Brain microvascular endothelial cell (primary cell): ENCODE measurements at regions not wholly inside any gene's neighbourhood (a gene's known extent, or its start where the extent isn't known, plus 50 kb on each side); places are given as distances from the start of the nearest gene placed in this dataset.

Source experiments
- DNase-seq: peaks from one replicate; pipeline ENCODE4 v3.0.0-alpha.2; 2020
- H3K27ac ChIP-seq: fragments of 250-450 bp; sonication (Bioruptor Pico); 2 replicates; pipeline ENCODE4 v1.5.1; 2020; ENCODE audit warnings: mild to moderate bottlenecking, moderate library complexity
- H3K27me3 ChIP-seq: fragments of 250-450 bp; sonication (Bioruptor Pico); replicated peaks from 2 replicates; pipeline ENCODE4 v1.5.1; 2020; ENCODE audit warnings: mild to moderate bottlenecking
- H3K36me3 ChIP-seq: fragments of 250-450 bp; sonication (Bioruptor Pico); replicated peaks from 2 replicates; pipeline ENCODE4 v1.5.1; 2020; ENCODE audit warnings: mild to moderate bottlenecking
- H3K4me3 ChIP-seq: 2 replicates; pipeline ENCODE4 v1.5.1; 2011; ENCODE audit warnings: low read depth, mild to moderate bottlenecking, control low read depth, low read length, moderate library complexity
- in situ Hi-C: cut with HindIII; loops from 2 replicates; pipeline ENCODE4 v1.10.0; 2017; ENCODE audit warnings: low sequenced_read_pairs, low pct_ligation_motif_present
- TF ChIP-seq, protein P1 (sequence below): IDR thresholded peaks from 2 replicates; pipeline ENCODE4 v1.5.1; 2011; ENCODE audit warnings: low read depth, mild to moderate bottlenecking, moderate library complexity, low read length, control low read depth, inconsistent platforms; ENCODE audit errors: missing control alignments

DNA sequence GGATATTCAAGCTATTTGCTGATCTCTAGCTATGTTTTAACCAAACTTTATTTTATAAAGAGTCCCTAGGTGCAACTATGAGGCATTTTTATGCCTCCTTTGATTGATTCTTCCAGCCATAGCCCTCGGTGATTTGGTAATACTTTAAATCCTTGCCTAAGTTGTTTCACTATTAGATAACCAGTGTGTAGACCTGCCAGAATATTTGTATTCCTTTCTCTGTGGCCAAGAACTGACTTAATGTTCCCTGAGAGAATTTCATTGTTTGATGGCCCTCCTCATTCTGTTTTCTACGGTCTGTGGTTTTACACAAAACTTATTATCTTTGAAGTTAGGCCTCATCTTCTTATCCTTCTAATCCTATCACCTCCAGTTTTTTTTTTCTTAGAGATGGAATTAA lies 109.7 kb upstream of the MDGA2 start:
- no peak for DNase-seq

DNA sequence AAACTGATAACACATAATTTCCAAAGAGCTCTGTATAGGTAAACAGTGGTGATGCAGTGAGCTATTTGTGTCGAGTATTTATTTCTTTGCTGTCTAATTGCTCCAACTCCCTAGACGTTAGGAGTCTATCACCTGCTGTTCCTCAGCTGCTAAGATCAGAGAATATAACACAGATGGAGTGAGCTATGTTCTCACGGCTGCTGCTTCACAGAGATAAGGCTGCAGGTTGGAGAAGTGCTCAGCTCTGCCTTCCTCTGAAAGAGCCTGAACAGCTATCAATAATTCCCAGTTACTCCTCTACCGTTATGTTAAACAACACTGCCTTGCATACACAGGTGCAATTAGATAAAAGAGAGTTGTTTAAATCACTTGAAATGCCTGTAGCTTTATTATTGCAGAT lies 103.2 kb upstream of the MDGA2 start:
- DNase-seq: no peak
- no peak overlapping the region for H3K27ac ChIP-seq
- H3K36me3 ChIP-seq: no peaks in the 10 kb centered on the region
- in situ Hi-C loops: no loop called here
- H3K27me3 ChIP-seq: no peaks in the 10 kb centered on the region
- no peak overlapping the region for H3K4me3 ChIP-seq
- TF ChIP-seq, protein P1, sequence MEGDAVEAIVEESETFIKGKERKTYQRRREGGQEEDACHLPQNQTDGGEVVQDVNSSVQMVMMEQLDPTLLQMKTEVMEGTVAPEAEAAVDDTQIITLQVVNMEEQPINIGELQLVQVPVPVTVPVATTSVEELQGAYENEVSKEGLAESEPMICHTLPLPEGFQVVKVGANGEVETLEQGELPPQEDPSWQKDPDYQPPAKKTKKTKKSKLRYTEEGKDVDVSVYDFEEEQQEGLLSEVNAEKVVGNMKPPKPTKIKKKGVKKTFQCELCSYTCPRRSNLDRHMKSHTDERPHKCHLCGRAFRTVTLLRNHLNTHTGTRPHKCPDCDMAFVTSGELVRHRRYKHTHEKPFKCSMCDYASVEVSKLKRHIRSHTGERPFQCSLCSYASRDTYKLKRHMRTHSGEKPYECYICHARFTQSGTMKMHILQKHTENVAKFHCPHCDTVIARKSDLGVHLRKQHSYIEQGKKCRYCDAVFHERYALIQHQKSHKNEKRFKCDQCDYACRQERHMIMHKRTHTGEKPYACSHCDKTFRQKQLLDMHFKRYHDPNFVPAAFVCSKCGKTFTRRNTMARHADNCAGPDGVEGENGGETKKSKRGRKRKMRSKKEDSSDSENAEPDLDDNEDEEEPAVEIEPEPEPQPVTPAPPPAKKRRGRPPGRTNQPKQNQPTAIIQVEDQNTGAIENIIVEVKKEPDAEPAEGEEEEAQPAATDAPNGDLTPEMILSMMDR: no peak

More for the DNA sequence above, 109.7 kb upstream of the MDGA2 start:
- no peaks in the 10 kb centered on the region for H3K27me3 ChIP-seq
- H3K27ac ChIP-seq: no peak overlapping the region
- H3K36me3 ChIP-seq: no peaks in the 10 kb centered on the region
- H3K4me3 ChIP-seq: no peak overlapping the region
- in situ Hi-C loops: no loop called here
- TF ChIP-seq, protein P1: no peak

DNA sequence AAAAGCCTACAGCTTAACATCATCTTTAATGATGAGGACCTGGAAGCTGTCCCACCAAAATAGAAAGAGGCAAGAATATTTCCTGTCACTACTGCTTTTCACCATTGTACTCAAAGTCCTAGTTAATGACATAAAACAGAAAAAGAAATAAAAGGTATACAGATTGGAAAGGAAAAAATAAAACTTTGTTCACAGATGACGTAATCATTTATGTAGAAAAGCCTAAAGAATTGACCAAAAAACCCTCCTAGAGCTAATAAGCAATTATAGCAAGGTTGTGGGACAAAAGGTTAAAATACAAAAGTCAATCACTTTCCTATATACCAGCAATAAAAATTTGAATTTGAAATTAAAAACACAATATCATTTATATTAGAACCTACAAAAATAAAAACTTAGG lies 97.2 kb upstream of the MDGA2 start:
- H3K36me3 ChIP-seq: no peaks in the 10 kb centered on the region
- H3K27ac ChIP-seq: no peak overlapping the region
- no peak for DNase-seq
- in situ Hi-C loops: no loop called here
- no peak overlapping the region for H3K4me3 ChIP-seq
- H3K27me3 ChIP-seq: no peaks in the 10 kb centered on the region
- TF ChIP-seq, protein P1: no peak

DNA sequence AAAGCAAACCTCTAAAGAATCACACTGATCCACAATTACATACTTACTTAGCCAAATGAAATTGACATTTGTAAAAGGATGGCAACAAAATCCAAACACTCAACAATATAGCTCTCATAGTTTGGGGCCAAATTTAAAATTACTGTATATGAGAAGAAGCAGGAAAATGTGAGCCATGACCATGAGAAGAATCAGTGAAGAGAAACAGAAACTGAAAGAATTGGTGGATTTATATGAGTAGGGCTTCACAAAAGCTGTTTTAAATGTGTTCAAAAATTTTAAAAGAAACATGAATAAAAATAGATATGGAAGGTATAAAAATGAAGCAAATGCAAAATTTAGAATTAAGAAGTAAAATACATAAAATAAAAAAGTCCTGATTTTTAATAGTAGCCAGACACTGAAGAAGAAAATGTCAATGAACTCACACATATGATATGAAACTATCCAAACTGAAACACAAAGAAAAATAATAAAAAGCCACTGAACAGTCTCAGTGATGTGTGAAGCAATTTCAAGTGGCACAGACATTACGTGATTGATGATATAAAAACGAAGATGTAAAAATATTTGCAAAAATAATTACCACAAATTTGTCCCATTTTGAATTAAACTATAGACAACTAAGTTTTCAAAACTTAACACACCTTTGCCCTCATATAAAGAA lies 87.9 kb upstream of the MDGA2 start:
- H3K27ac ChIP-seq: no peak overlapping the region
- TF ChIP-seq, protein P1: no peak
- H3K4me3 ChIP-seq: no peak overlapping the region
- H3K36me3 ChIP-seq: no peaks in the 10 kb centered on the region
- DNase-seq: no peak
- in situ Hi-C loops: no loop called here
- H3K27me3 ChIP-seq: no peaks in the 10 kb centered on the region

DNA sequence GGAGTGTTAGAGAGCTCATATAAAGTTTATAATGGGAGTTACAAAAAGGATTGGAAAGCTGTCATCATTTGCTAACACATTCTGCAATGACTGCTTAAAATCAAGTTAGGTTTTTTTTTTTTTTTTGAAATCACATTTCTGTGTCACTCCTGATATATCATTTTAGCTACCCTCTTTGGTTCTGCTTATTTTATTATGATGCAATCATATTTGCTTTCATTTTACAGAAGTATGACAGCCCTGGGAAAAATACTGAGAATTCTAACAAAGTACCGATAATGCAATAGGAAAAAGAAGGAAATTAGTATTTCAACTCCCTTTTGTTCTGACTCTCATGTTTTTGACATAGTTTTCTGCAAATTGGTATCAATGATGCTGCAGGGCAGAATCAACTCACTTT lies 71.6 kb upstream of the MDGA2 start:
- Histone ChIP-seq H3K27ac (no peak overlapping the region), H3K4me3 (no peak overlapping the region), H3K36me3 (no peaks in the 10 kb centered on the region), H3K27me3 (no peaks in the 10 kb centered on the region)
- in situ Hi-C loops: no loop called here
- no peak for DNase-seq
- TF ChIP-seq, protein P1: no peak

DNA sequence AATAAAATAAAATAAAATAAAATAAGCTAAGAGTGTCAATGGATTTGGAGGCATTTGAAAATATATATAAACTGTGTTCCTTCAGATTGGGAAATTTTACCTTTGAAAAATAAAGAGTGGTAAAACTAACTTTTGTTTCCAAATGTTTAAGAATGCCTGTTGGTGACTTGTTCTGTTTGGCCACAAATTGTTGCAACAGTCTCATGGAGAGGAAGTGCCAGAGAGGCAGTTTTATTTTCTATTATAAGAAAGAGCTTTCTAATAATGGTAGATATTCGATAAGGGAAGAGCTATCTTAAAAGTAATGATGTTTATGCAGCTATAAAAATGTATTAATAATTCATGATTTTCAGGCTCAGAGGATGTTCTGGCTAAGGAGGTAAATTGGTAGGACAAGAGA lies 68.8 kb upstream of the MDGA2 start:
- Histone ChIP-seq H3K27ac (no peak overlapping the region), H3K27me3 (no peaks in the 10 kb centered on the region), H3K4me3 (no peak overlapping the region), H3K36me3 (no peaks in the 10 kb centered on the region)
- in situ Hi-C loops: no loop called here
- DNase-seq: no peak
- TF ChIP-seq, protein P1: no peak
